HG03103 (cell line): ENCODE measurements at regions not wholly inside any gene's neighbourhood (a gene's known extent, or its start where the extent isn't known, plus 50 kb on each side); places are given as distances from the start of the nearest gene placed in this dataset.

ENCODE experiments used
- ATAC-seq: cut with Tn5 transposase; IDR thresholded peaks from one replicate; pipeline ENCODE4 v1.9.1; 2021; ENCODE audit warnings: low read depth; ENCODE audit not compliant: unreplicated experiment

GRCh38 chr10:33524966-33525365, 190.5 kb upstream of the NRP1 start:
- no peak for ATAC-seq

- ATAC-seq: no peak
Measured at GRCh38 chr10:33524041-33524440, 189.6 kb upstream of the NRP1 start.

- ATAC-seq: no peak
Measured at GRCh38 chr10:33523236-33523792, 188.8 kb upstream of the NRP1 start.

- no peak for ATAC-seq
Measured at GRCh38 chr10:33521904-33522303, 187.4 kb upstream of the NRP1 start.

GRCh38 chr10:33521062-33521461, 186.6 kb upstream of the NRP1 start:
- no peak for ATAC-seq

GRCh38 chr10:33520223-33520622, 185.8 kb upstream of the NRP1 start:
- ATAC-seq: no peak

GRCh38 chr10:33519130-33519860, 184.8 kb upstream of the NRP1 start:
- ATAC-seq: no peak

GRCh38 chr10:33510206-33510605, 175.7 kb upstream of the NRP1 start:
- no peak for ATAC-seq

GRCh38 chr10:33509231-33509831, 174.9 kb upstream of the NRP1 start:
- ATAC-seq: peak; percentile 75

GRCh38 chr10:33507662-33508425, 173.4 kb upstream of the NRP1 start:
- ATAC-seq: no peak

- ATAC-seq: peak; percentile 72
Measured at GRCh38 chr10:33506838-33507661, 172.6 kb upstream of the NRP1 start.

- ATAC-seq: no peak
Measured at GRCh38 chr10:33506391-33506790, 171.9 kb upstream of the NRP1 start.

GRCh38 chr10:33501161-33501560, 166.7 kb upstream of the NRP1 start:
- no peak for ATAC-seq

GRCh38 chr10:33498391-33498891, 164.0 kb upstream of the NRP1 start:
- ATAC-seq: no peak

- ATAC-seq: no peak
Measured at GRCh38 chr10:33497338-33497737, 162.9 kb upstream of the NRP1 start.

GRCh38 chr10:33496096-33496495, 161.6 kb upstream of the NRP1 start:
- no peak for ATAC-seq

- no peak for ATAC-seq
Measured at GRCh38 chr10:33494694-33495265, 160.3 kb upstream of the NRP1 start.

- ATAC-seq: no peak
Measured at GRCh38 chr10:33493978-33494377, 159.5 kb upstream of the NRP1 start.

GRCh38 chr10:33493497-33493896, 159.0 kb upstream of the NRP1 start:
- no peak for ATAC-seq
